ENCODE measurements at regions not wholly inside any gene's neighbourhood (a gene's known extent, or its start where the extent isn't known, plus 50 kb on each side); places are given as distances from the start of the nearest gene placed in this dataset.
"Not testable (repeated sequence)": the region's sequence is repeated elsewhere in the genome, so short reads cannot be mapped to it uniquely, and the experiment has no call there.

GRCh38 chr7:136386876-136387275 is 409.7 kb upstream of the MTPN start:
- DNase-seq = no peak
- Histone ChIP-seq H3K27ac (no peak overlapping the region), H3K9me3 (no peaks in the 10 kb centered on the region), H3K4me3 (no peak overlapping the region), H3K36me3 (no peaks in the 10 kb centered on the region), H3K27me3 (no peaks in the 10 kb centered on the region), H3K4me1 (no peaks in the 10 kb centered on the region)
- TF ChIP-seq CTCF (IDR thresholded peaks at IDR 0.05) = no peak
- intact Hi-C loops (cut with DNase I) = no loop called here
- WGBS, 2 donors = 47 to 69% methylated on average over 2 of the region's 2 CpGs

- H3K27me3 ChIP-seq; DNase-seq; intact Hi-C loops (cut with DNase I); H3K4me3 ChIP-seq; H3K9me3 ChIP-seq; H3K27ac ChIP-seq; H3K4me1 ChIP-seq; H3K36me3 ChIP-seq: not testable (repeated sequence)
Observed at GRCh38 chr7:136371409-136371808, 394.2 kb upstream of the MTPN start.

- Histone ChIP-seq H3K36me3 (no peaks in the 10 kb centered on the region), H3K27ac (no peak overlapping the region), H3K27me3 (no peaks in the 10 kb centered on the region), H3K4me1 (no peaks in the 10 kb centered on the region), H3K9me3 (no peaks in the 10 kb centered on the region), H3K4me3 (no peak overlapping the region)
- TF ChIP-seq POLR2A (IDR thresholded peaks at IDR 0.05) (no peak), CTCF (IDR thresholded peaks at IDR 0.05) (no peak)
- intact Hi-C loops (cut with DNase I) = no loop called here
- DNase-seq = no peak
- WGBS, 2 donors = 88 to 91% methylated on average over 2 of the region's 2 CpGs
Observed at GRCh38 chr7:136370137-136370536, 393.0 kb upstream of the MTPN start.

GRCh38 chr7:136369225-136369624 is 392.1 kb upstream of the MTPN start:
- H3K36me3 ChIP-seq = no peaks in the 10 kb centered on the region
- WGBS, 2 donors = 64 to 78% methylated on average over 2 of the region's 2 CpGs
- H3K27me3 ChIP-seq = no peaks in the 10 kb centered on the region
- no peaks in the 10 kb centered on the region for H3K9me3 ChIP-seq
- no peak overlapping the region for H3K27ac ChIP-seq
- intact Hi-C loops (cut with DNase I) = no loop called here
- no peaks in the 10 kb centered on the region for H3K4me1 ChIP-seq
- no peak for TF ChIP-seq CTCF (IDR thresholded peaks at IDR 0.05)
- no peak for TF ChIP-seq POLR2A (IDR thresholded peaks at IDR 0.05)
- no peak for DNase-seq
- no peak overlapping the region for H3K4me3 ChIP-seq

- intact Hi-C loops (cut with DNase I) = no loop called here
- H3K9me3 ChIP-seq = no peaks in the 10 kb centered on the region
- H3K4me1 ChIP-seq = no peaks in the 10 kb centered on the region
- no peaks in the 10 kb centered on the region for H3K27me3 ChIP-seq
- WGBS, 2 donors = 46 to 64% methylated on average over 5 of the region's 5 CpGs
- no peak for TF ChIP-seq POLR2A (IDR thresholded peaks at IDR 0.05)
- TF ChIP-seq CTCF (IDR thresholded peaks at IDR 0.05) = no peak
- DNase-seq = no peak
- H3K27ac ChIP-seq = no peak overlapping the region
- H3K4me3 ChIP-seq = no peak overlapping the region
- no peaks in the 10 kb centered on the region for H3K36me3 ChIP-seq
Observed at GRCh38 chr7:136359333-136359903, 382.3 kb upstream of the MTPN start.

GRCh38 chr7:136353287-136353686 is 376.1 kb upstream of the MTPN start:
- H3K36me3 ChIP-seq = no peaks in the 10 kb centered on the region
- WGBS, 2 donors = 29 to 48% methylated on average over 2 of the region's 2 CpGs
- no peaks in the 10 kb centered on the region for H3K27me3 ChIP-seq
- H3K4me3 ChIP-seq = no peak overlapping the region
- intact Hi-C loops (cut with DNase I) = no loop called here
- H3K9me3 ChIP-seq = no peaks in the 10 kb centered on the region
- H3K27ac ChIP-seq = no peak overlapping the region
- no peaks in the 10 kb centered on the region for H3K4me1 ChIP-seq
- no peak for DNase-seq
- TF ChIP-seq POLR2A (IDR thresholded peaks at IDR 0.05) = no peak
- no peak for TF ChIP-seq CTCF (IDR thresholded peaks at IDR 0.05)

Data from esophagus squamous epithelium (tissue), 5 donors.